ENCODE measurements at regions not wholly inside any gene's neighbourhood (a gene's known extent, or its start where the extent isn't known, plus 50 kb on each side); places are given as distances from the start of the nearest gene placed in this dataset.

DNA sequence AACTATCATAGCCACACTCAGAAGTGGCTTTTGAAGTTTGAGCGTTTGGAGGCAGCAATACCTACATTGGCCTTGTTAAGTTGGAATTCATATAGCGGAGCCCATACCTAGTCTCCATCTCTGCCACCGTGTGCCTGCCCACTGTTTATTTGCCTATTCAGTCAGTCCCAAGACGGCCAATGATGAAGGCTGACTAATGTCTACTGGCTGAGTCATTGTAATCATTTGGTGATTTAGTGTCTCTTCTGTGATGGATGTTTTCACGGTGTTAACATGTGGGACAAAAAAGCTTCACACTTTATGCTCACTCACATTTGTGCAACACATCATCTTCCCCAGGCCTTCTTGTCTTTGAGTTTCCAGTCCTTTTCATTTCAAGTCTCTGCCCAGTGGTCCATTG lies 92.6 kb upstream of the PBX1 start:
- no peak for TF ChIP-seq POLR2A (IDR thresholded peaks at IDR 0.05; ENCODE audit: low read depth, low read length)
- TF ChIP-seq POLR2AphosphoS5 (IDR thresholded peaks at IDR 0.05; ENCODE audit: low read depth, low read length): no peak
- no peak for TF ChIP-seq TAF1 (IDR thresholded peaks at IDR 0.05; ENCODE audit: borderline replicate concordance, low read depth, low read length)

Measured in GM12892 (cell line).